OCI-LY7 (cell line): ENCODE measurements at regions not wholly inside any gene's neighbourhood (a gene's known extent, or its start where the extent isn't known, plus 50 kb on each side); places are given as distances from the start of the nearest gene placed in this dataset.

Experiments used
- BruUV-seq: library from RNA; stranded (reverse); fragments of 400-500 nt; replicated peaks from 2 replicates; lab custom pipeline; 2021; lab: Mats Ljungman, UMichigan
- CTCF ChIA-PET: fragments of 300-600 bp; sonication (Branson Sonifier 250); formaldehyde crosslinking; loops from one replicate; lab custom pipeline; 2022; ENCODE audit warnings: antibody characterized with exemption; ENCODE audit not compliant: unreplicated experiment; lab: Charles Lee
- POLR2A ChIA-PET: fragments of 300-600 bp; sonication (Branson Sonifier 250); formaldehyde crosslinking; loops from one replicate; lab custom pipeline; 2022; ENCODE audit warnings: antibody characterized with exemption; lab: Charles Lee
- DNase-seq: peaks from one replicate; pipeline ENCODE4 v3.0.0-alpha.2; 2015; ENCODE audit warnings: low spot score
- H2AFZ ChIP-seq: fragments of 200-600 bp; sonication (generic), shearing (Covaris generic); 2 replicates; pipeline ENCODE4 v1.6.1; 2014; ENCODE audit warnings: mild to moderate bottlenecking, antibody characterized with exemption, low read length, moderate library complexity
- H3K27ac ChIP-seq: fragments of 200-600 bp; sonication (generic); 2 replicates; pipeline ENCODE4 v1.5.1; 2014; ENCODE audit warnings: mixed run types, low read depth, mild to moderate bottlenecking, moderate library complexity, low read length, inconsistent platforms; ENCODE audit not compliant: poor library complexity, severe bottlenecking
- H3K36me3 ChIP-seq: fragments of 200-600 bp; sonication (generic); 2 replicates; pipeline ENCODE4 v1.6.1; 2014; ENCODE audit warnings: mild to moderate bottlenecking, antibody characterized with exemption, low read length, moderate library complexity, mixed read lengths; ENCODE audit not compliant: insufficient read depth
- H3K4me1 ChIP-seq: fragments of 200-600 bp; sonication (generic); 2 replicates; pipeline ENCODE4 v1.5.1; 2014; ENCODE audit warnings: mild to moderate bottlenecking, low read length; ENCODE audit not compliant: insufficient read depth, poor library complexity, severe bottlenecking
- H3K4me2 ChIP-seq: fragments of 200-600 bp; sonication (generic); 2 replicates; pipeline ENCODE4 v1.6.1; 2014; ENCODE audit warnings: mild to moderate bottlenecking, low read length
- H3K4me3 ChIP-seq: fragments of 200-600 bp; sonication (generic); 2 replicates; pipeline ENCODE4 v1.5.1; 2014; ENCODE audit warnings: mild to moderate bottlenecking, low read depth, low read length; ENCODE audit not compliant: poor library complexity, severe bottlenecking
- H3K79me2 ChIP-seq: fragments of 200-600 bp; sonication (generic); 2 replicates; pipeline ENCODE4 v1.6.1; 2016; ENCODE audit warnings: low read depth, mild to moderate bottlenecking, low read length, moderate library complexity, mixed read lengths; ENCODE audit not compliant: insufficient read depth
- H3K9me2 ChIP-seq: fragments of 200-600 bp; sonication (generic); 2 replicates; pipeline ENCODE4 v1.6.1; 2016; ENCODE audit warnings: mild to moderate bottlenecking, low read length, mixed read lengths; ENCODE audit not compliant: insufficient read depth
- H3K9me3 ChIP-seq: fragments of 200-600 bp; sonication (generic); 2 replicates; pipeline ENCODE4 v1.6.1; 2014; ENCODE audit warnings: mild to moderate bottlenecking, mixed run types, low read length, mixed read lengths
- H4K20me1 ChIP-seq: fragments of 200-600 bp; sonication (generic); 2 replicates; pipeline ENCODE4 v1.6.1; 2014; ENCODE audit warnings: mild to moderate bottlenecking, antibody characterized with exemption, low read length, moderate library complexity, mixed read lengths; ENCODE audit not compliant: insufficient read depth
- EZH2phosphoT487 ChIP-seq: fragments of 200-600 bp; sonication (generic); IDR thresholded peaks from 2 replicates; pipeline ENCODE4 v1.6.1; 2018; ENCODE audit warnings: low read depth, borderline replicate concordance, mild to moderate bottlenecking, mixed run types, antibody characterized with exemption, low read length, moderate library complexity, mixed read lengths
- intact Hi-C: fragments of 100-400 bp; cut with micrococcal nuclease; formaldehyde crosslinking; loops from one replicate; pipeline ENCODE4 v1.10.0; 2022; ENCODE audit not compliant: unreplicated experiment
- TF ChIP-seq, protein P1 (sequence below): fragments of 200-600 bp; sonication (generic); conservative IDR thresholded peaks from 2 replicates; pipeline ENCODE4 v1.5.1; 2014; ENCODE audit warnings: mild to moderate bottlenecking, antibody characterized with exemption, low read length, moderate library complexity, mixed read lengths

DNA sequence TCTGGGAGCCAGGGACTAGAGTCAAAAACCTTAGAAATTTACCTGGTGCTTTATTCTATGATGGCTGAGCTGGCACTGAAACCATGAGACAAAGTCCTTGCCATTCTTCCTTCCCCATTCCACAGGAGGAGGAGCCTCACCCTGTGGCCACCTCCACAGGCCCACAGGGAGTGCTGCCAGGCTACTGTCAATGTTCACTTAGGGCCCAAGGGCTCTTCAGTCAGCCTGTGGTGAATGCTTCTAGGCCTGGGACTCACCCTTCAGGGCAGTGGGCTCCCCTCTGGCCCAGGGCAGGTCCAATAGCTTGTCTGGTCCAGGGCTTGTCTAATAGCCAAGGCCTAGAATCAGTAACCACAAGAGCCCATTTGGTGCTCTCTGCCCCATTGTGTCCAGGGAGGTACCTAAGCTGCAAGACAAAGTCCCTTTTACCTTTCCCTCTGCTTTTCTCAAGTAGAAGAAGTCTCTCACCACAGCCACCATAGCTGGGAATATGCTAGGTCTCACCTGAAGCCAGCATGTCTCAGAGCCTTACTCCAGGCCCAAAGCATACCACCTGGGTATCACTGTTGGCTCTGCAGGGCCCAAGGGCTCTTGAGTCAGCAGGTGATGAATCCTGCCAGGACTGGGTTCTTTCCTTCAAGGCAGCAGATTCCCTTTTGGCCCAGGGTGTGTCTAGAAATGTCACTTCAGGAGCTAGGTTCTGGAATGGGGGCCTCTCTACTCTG lies 61.8 kb upstream of the CHRNB4 start:
- no peak overlapping the region for H2AFZ ChIP-seq
- no peak overlapping the region for H3K4me3 ChIP-seq
- H3K4me1 ChIP-seq = no peaks in the 10 kb centered on the region
- no peak overlapping the region for H3K27ac ChIP-seq
- no TSS peak for BruUV-seq
- no peaks in the 10 kb centered on the region for H4K20me1 ChIP-seq
- TF ChIP-seq, protein P1, sequence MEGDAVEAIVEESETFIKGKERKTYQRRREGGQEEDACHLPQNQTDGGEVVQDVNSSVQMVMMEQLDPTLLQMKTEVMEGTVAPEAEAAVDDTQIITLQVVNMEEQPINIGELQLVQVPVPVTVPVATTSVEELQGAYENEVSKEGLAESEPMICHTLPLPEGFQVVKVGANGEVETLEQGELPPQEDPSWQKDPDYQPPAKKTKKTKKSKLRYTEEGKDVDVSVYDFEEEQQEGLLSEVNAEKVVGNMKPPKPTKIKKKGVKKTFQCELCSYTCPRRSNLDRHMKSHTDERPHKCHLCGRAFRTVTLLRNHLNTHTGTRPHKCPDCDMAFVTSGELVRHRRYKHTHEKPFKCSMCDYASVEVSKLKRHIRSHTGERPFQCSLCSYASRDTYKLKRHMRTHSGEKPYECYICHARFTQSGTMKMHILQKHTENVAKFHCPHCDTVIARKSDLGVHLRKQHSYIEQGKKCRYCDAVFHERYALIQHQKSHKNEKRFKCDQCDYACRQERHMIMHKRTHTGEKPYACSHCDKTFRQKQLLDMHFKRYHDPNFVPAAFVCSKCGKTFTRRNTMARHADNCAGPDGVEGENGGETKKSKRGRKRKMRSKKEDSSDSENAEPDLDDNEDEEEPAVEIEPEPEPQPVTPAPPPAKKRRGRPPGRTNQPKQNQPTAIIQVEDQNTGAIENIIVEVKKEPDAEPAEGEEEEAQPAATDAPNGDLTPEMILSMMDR = no peak
- no peak for TF ChIP-seq EZH2phosphoT487
- ChIA-PET CTCF (no interaction called here), POLR2A (interaction anchor here (0.6 kb wide), 2 partner anchors 23 to 403 kb away, joined by 3 to 4 read pairs; no protein-coding TSS in a partner anchor)
- H3K36me3 ChIP-seq = no peaks in the 10 kb centered on the region
- no peaks in the 10 kb centered on the region for H3K9me3 ChIP-seq
- intact Hi-C loops = no loop called here
- no peaks in the 10 kb centered on the region for H3K79me2 ChIP-seq
- H3K9me2 ChIP-seq = no peaks in the 10 kb centered on the region
- DNase-seq = no peak
- no peak overlapping the region for H3K4me2 ChIP-seq

DNA sequence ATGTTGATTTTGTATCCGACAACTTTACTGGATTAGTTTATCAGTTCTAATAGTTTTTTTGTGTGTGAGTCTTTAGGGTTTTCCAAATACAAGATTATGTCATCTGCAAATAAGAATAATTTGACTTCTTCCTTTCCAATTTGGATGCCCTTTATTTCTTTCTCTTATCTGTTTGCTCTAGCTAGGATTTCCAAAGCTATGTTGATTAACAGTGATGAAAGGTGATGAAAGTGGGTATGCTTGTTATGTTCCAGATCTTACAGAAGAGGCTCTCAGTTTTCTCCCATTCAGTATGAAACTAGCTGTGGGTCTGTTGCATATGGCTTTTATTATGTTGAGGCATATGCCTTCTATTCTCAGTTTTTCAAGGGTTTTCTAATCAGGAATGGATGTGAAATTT lies 56.4 kb upstream of the CHRNB4 start:
- Histone ChIP-seq H3K27ac (no peak overlapping the region), H3K4me3 (no peak overlapping the region), H3K9me3 (no peaks in the 10 kb centered on the region), H4K20me1 (no peaks in the 10 kb centered on the region), H3K4me1 (no peaks in the 10 kb centered on the region), H3K9me2 (no peaks in the 10 kb centered on the region), H3K79me2 (no peaks in the 10 kb centered on the region), H2AFZ (no peak overlapping the region), H3K36me3 (no peaks in the 10 kb centered on the region), H3K4me2 (no peak overlapping the region)
- no peak for DNase-seq
- TF ChIP-seq, protein P1 = no peak
- no peak for TF ChIP-seq EZH2phosphoT487
- intact Hi-C loops = no loop called here
- POLR2A ChIA-PET = interaction anchor here (0.6 to 1.2 kb wide), 2 partner anchors 25 to 48 kb away, joined by 3 to 5 read pairs; no protein-coding TSS in a partner anchor
- no TSS peak for BruUV-seq
- CTCF ChIA-PET = no interaction called here

DNA sequence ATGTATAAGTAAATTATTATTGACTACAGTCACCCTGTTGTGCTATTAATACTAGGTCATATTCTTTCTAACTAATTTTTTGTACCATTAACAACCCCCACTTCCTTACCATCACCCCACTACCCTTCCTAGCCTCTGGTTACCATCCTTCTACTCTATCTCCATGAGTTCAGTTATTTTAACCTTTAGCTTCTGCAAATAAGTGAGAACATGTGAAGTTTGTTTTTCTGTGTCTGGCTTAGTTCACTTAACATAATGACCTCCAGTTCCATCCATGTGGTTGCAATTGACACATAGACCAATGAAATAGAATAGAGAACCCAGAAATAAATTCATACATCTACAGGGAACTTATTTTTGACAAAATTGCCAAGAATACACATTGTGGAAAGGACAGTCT lies 55.4 kb upstream of the CHRNB4 start:
- Histone ChIP-seq H3K27ac (no peak overlapping the region), H3K4me3 (no peak overlapping the region), H2AFZ (no peak overlapping the region), H3K36me3 (no peaks in the 10 kb centered on the region), H3K9me2 (no peaks in the 10 kb centered on the region), H3K4me1 (no peaks in the 10 kb centered on the region), H3K4me2 (no peak overlapping the region), H3K79me2 (no peaks in the 10 kb centered on the region), H4K20me1 (no peaks in the 10 kb centered on the region), H3K9me3 (no peaks in the 10 kb centered on the region)
- ChIA-PET CTCF (no interaction called here), POLR2A (no interaction called here)
- intact Hi-C loops = no loop called here
- BruUV-seq = no TSS peak
- no peak for TF ChIP-seq EZH2phosphoT487
- TF ChIP-seq, protein P1 = no peak
- no peak for DNase-seq
